Right lobe of liver (tissue), 4 donors: ENCODE measurements at regions not wholly inside any gene's neighbourhood (a gene's known extent, or its start where the extent isn't known, plus 50 kb on each side); places are given as distances from the start of the nearest gene placed in this dataset.

ENCODE experiments used
- POLR2A ChIP-seq: fragments of 450-650 bp; IDR thresholded peaks from one replicate; pipeline ENCODE4 v1.6.1; 2017; ENCODE audit warnings: antibody characterized with exemption, mild to moderate bottlenecking
- TF ChIP-seq, protein P1 (sequence below), 4 donors: fragments of 200-600 bp in 3 of 4; fragments of 450-650 bp in 1 of 4; IDR thresholded peaks; one replicate each; pipeline versions ENCODE4 v1.5.1 to v1.8.0; 2016 to 2022; ENCODE audit warnings: antibody characterized with exemption in 4 of 4, mild to moderate bottlenecking in 2 of 4
- donor health status: DM: no; HTN: no; CAD: no.
- donor health status: DM: no; HTN: no; CAD: no.
- donor health status: DM: no; HTN: yes; CAD: no.

GRCh38 chr7:124261710-124262109 lies 228.8 kb upstream of the TMEM229A start:
- TF ChIP-seq POLR2A: no peak
- TF ChIP-seq, protein P1, sequence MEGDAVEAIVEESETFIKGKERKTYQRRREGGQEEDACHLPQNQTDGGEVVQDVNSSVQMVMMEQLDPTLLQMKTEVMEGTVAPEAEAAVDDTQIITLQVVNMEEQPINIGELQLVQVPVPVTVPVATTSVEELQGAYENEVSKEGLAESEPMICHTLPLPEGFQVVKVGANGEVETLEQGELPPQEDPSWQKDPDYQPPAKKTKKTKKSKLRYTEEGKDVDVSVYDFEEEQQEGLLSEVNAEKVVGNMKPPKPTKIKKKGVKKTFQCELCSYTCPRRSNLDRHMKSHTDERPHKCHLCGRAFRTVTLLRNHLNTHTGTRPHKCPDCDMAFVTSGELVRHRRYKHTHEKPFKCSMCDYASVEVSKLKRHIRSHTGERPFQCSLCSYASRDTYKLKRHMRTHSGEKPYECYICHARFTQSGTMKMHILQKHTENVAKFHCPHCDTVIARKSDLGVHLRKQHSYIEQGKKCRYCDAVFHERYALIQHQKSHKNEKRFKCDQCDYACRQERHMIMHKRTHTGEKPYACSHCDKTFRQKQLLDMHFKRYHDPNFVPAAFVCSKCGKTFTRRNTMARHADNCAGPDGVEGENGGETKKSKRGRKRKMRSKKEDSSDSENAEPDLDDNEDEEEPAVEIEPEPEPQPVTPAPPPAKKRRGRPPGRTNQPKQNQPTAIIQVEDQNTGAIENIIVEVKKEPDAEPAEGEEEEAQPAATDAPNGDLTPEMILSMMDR (IDR thresholded peaks at IDR 0.05): no peak
